Neural cell (in vitro differentiated cells): ENCODE measurements at regions not wholly inside any gene's neighbourhood (a gene's known extent, or its start where the extent isn't known, plus 50 kb on each side); places are given as distances from the start of the nearest gene placed in this dataset.
A peak's percentile ranks its signal among the peaks of the same experiment; 100 is the strongest.
"Not testable (repeated sequence)": the region's sequence is repeated elsewhere in the genome, so short reads cannot be mapped to it uniquely, and the experiment has no call there.

Source experiments
- H2AFZ ChIP-seq: fragments of 200-600, 300-800 bp; sonication (generic), shearing (Covaris generic); 2 replicates; pipeline ENCODE4 v1.6.0; 2014; ENCODE audit warnings: low read depth, mild to moderate bottlenecking, antibody characterized with exemption, low read length, moderate library complexity
- H3F3A ChIP-seq: fragments of 200-600 bp; shearing (Covaris generic); 2 replicates; pipeline ENCODE4 v1.6.1; 2016; ENCODE audit warnings: mild to moderate bottlenecking, moderate library complexity, mixed read lengths, antibody characterized with exemption, low read length; ENCODE audit not compliant: insufficient read depth, poor library complexity, severe bottlenecking
- H3K27ac ChIP-seq: fragments of 200-600, 300-800 bp; sonication (generic), shearing (Covaris generic); 2 replicates; pipeline ENCODE4 v1.5.1; 2014; ENCODE audit warnings: mild to moderate bottlenecking, low read length, moderate library complexity
- H3K27me3 ChIP-seq: fragments of 300-800, 200-600 bp; sonication (generic), shearing (Covaris generic); 2 replicates; pipeline ENCODE4 v1.6.0; 2014; ENCODE audit warnings: mild to moderate bottlenecking, low read depth, low read length, moderate library complexity; ENCODE audit not compliant: insufficient read depth
- H3K36me3 ChIP-seq: fragments of 300-800, 200-600 bp; sonication (generic), shearing (Covaris generic); 2 replicates; pipeline ENCODE4 v1.5.1; 2014; ENCODE audit warnings: mild to moderate bottlenecking, antibody characterized with exemption, low read length, moderate library complexity; ENCODE audit not compliant: insufficient read depth
- H3K4me2 ChIP-seq: fragments of 300-800, 200-600 bp; sonication (generic), shearing (Covaris generic); 2 replicates; pipeline ENCODE4 v1.6.0; 2014; ENCODE audit warnings: mild to moderate bottlenecking, low read length
- H3K4me3 ChIP-seq: fragments of 300-800, 200-600 bp; sonication (generic), shearing (Covaris generic); 2 replicates; pipeline ENCODE4 v1.5.1; 2014; ENCODE audit warnings: mild to moderate bottlenecking, low read length, moderate library complexity
- H3K79me2 ChIP-seq: fragments of 200-600 bp; shearing (Covaris generic); replicated peaks from 2 replicates; pipeline ENCODE4 v1.6.0; 2014; ENCODE audit warnings: mild to moderate bottlenecking, low read length, moderate library complexity; ENCODE audit not compliant: insufficient read depth
- H3K9ac ChIP-seq: fragments of 300-800, 200-600 bp; sonication (generic), shearing (Covaris generic); 2 replicates; pipeline ENCODE4 v1.6.1; 2016; ENCODE audit warnings: mild to moderate bottlenecking, low read length, mixed read lengths
- H3K9me2 ChIP-seq: fragments of 200-600 bp; shearing (Covaris generic); 2 replicates; pipeline ENCODE4 v1.6.1; 2016; ENCODE audit warnings: mild to moderate bottlenecking, low read length, mixed read lengths; ENCODE audit not compliant: insufficient read depth
- H3K9me3 ChIP-seq: fragments of 200-600, 300-800 bp; sonication (generic), shearing (Covaris generic); 2 replicates; pipeline ENCODE4 v1.6.1; 2016; ENCODE audit warnings: mild to moderate bottlenecking, mixed run types, low read length, moderate library complexity, mixed read lengths
- H4K20me1 ChIP-seq: fragments of 200-600 bp; shearing (Covaris generic); 2 replicates; pipeline ENCODE4 v1.6.1; 2016; ENCODE audit warnings: mild to moderate bottlenecking, mixed run types; ENCODE audit not compliant: insufficient read depth
- CTCF ChIP-seq: fragments of 450-650 bp; IDR thresholded peaks from 2 replicates; pipeline ENCODE4 v1.5.1; 2014; ENCODE audit warnings: antibody characterized with exemption, mild to moderate bottlenecking, moderate library complexity; ENCODE audit not compliant: poor library complexity, severe bottlenecking
- EP300 ChIP-seq: fragments of 450-650 bp; conservative IDR thresholded peaks from 2 replicates; pipeline ENCODE4 v1.6.1; 2014; ENCODE audit warnings: antibody characterized with exemption, mild to moderate bottlenecking, moderate library complexity; ENCODE audit not compliant: poor library complexity, severe bottlenecking
- EZH2 ChIP-seq: fragments of 200-600, 300-800 bp; shearing (Covaris generic), sonication (generic); IDR thresholded peaks from 2 replicates; pipeline ENCODE4 v1.6.1; 2014; ENCODE audit warnings: antibody characterized with exemption, low read length, borderline replicate concordance, mild to moderate bottlenecking; ENCODE audit not compliant: insufficient read depth, poor library complexity, severe bottlenecking
- MXI1 ChIP-seq: fragments of 450-650 bp; conservative IDR thresholded peaks from 2 replicates; pipeline ENCODE4 v1.6.1; 2014; ENCODE audit warnings: antibody characterized with exemption, mild to moderate bottlenecking; ENCODE audit not compliant: poor library complexity, severe bottlenecking
- POLR2AphosphoS5 ChIP-seq: IDR thresholded peaks from 2 replicates; pipeline ENCODE4 v1.6.1; 2012
- RAD21 ChIP-seq: fragments of 450-650 bp; conservative IDR thresholded peaks from 2 replicates; pipeline ENCODE4 v1.6.1; 2014; ENCODE audit warnings: antibody characterized with exemption, mild to moderate bottlenecking, moderate library complexity
- REST ChIP-seq: IDR thresholded peaks from 2 replicates; pipeline ENCODE4 v1.6.1; 2012; ENCODE audit warnings: borderline replicate concordance
- SMC3 ChIP-seq: fragments of 450-650 bp; conservative IDR thresholded peaks from 2 replicates; pipeline ENCODE4 v1.6.1; 2014; ENCODE audit warnings: antibody characterized with exemption, mild to moderate bottlenecking, moderate library complexity; ENCODE audit not compliant: poor library complexity
- TAF1 ChIP-seq: IDR thresholded peaks from 2 replicates; pipeline ENCODE4 v1.6.1; 2012; ENCODE audit warnings: low read depth

- H3K9me3 ChIP-seq = no peaks in the 10 kb centered on the region
- no peak overlapping the region for H3K4me2 ChIP-seq
- H3K79me2 ChIP-seq = no peaks in the 10 kb centered on the region
- H3K36me3 ChIP-seq = no peaks in the 10 kb centered on the region
- H3K9ac ChIP-seq = no peak overlapping the region
- H3K4me3 ChIP-seq = no peak overlapping the region
- H3K27me3 ChIP-seq = no peaks in the 10 kb centered on the region
- H3K9me2 ChIP-seq = no peaks in the 10 kb centered on the region
- no peaks in the 10 kb centered on the region for H4K20me1 ChIP-seq
- no peak overlapping the region for H2AFZ ChIP-seq
- TF ChIP-seq EZH2 = no peak
- TF ChIP-seq SMC3 = peak; percentile 77
- TF ChIP-seq CTCF = peak; percentile 68
- peak; percentile 76 for TF ChIP-seq RAD21
- TF ChIP-seq EP300 = no peak
- H3K27ac ChIP-seq = no peak overlapping the region
- H3F3A ChIP-seq = no peaks in the 10 kb centered on the region
These were observed 233.5 kb upstream of the ATP5MC3 start for GRCh38 chr2:175414882-175415487.

GRCh38 chr2:175414191-175414881, 232.8 kb upstream of the ATP5MC3 start:
- H3K9ac ChIP-seq = no peak overlapping the region
- H3K9me2 ChIP-seq = no peaks in the 10 kb centered on the region
- no peaks in the 10 kb centered on the region for H3K9me3 ChIP-seq
- no peak overlapping the region for H2AFZ ChIP-seq
- H3F3A ChIP-seq = no peaks in the 10 kb centered on the region
- no peak overlapping the region for H3K4me3 ChIP-seq
- H3K36me3 ChIP-seq = no peaks in the 10 kb centered on the region
- H4K20me1 ChIP-seq = no peaks in the 10 kb centered on the region
- H3K27ac ChIP-seq = no peak overlapping the region
- H3K4me2 ChIP-seq = no peak overlapping the region
- no peak for TF ChIP-seq POLR2AphosphoS5
- TF ChIP-seq TAF1 = no peak
- no peak for TF ChIP-seq MXI1
- TF ChIP-seq SMC3 = no peak
- TF ChIP-seq REST = no peak
- TF ChIP-seq EP300 = no peak
- no peak for TF ChIP-seq RAD21
- TF ChIP-seq EZH2 = no peak
- TF ChIP-seq CTCF = no peak
- no peaks in the 10 kb centered on the region for H3K79me2 ChIP-seq
- H3K27me3 ChIP-seq = no peaks in the 10 kb centered on the region

- not testable (repeated sequence) for H3K36me3 ChIP-seq, H3K27me3 ChIP-seq, H3K9me2 ChIP-seq, H3F3A ChIP-seq, H3K27ac ChIP-seq, H4K20me1 ChIP-seq, H3K79me2 ChIP-seq, H3K4me2 ChIP-seq, H3K9me3 ChIP-seq, H3K4me3 ChIP-seq, H2AFZ ChIP-seq, H3K9ac ChIP-seq
These were observed 229.4 kb upstream of the ATP5MC3 start for GRCh38 chr2:175410941-175411340.
